ENCODE measurements at regions not wholly inside any gene's neighbourhood (a gene's known extent, or its start where the extent isn't known, plus 50 kb on each side); places are given as distances from the start of the nearest gene placed in this dataset.
A peak's percentile ranks its signal among the peaks of the same experiment; 100 is the strongest.
"Not testable (repeated sequence)": the region's sequence is repeated elsewhere in the genome, so short reads cannot be mapped to it uniquely, and the experiment has no call there.

GRCh38 chr1:221549815-221550214 lies 192.1 kb downstream of the DUSP10 start:
- Histone ChIP-seq H3K4me1 (ENCODE audit: control insufficient read depth, insufficient read depth, low read length) (no peaks in the 10 kb centered on the region), H3K27me3 (ENCODE audit: control insufficient read depth, insufficient read depth, low read length) (no peaks in the 10 kb centered on the region), H3K4me3 (ENCODE audit: low read length) (no peak overlapping the region), H3K9me3 (replicated peaks; ENCODE audit: control insufficient read depth, low read depth, low read length) (no peaks in the 10 kb centered on the region), H3K27ac (ENCODE audit: low read length) (no peak overlapping the region), H3K36me3 (ENCODE audit: control insufficient read depth, insufficient read depth, low read length) (no peaks in the 10 kb centered on the region)
- no peak for DNase-seq

- DNase-seq; H3K27me3 ChIP-seq (ENCODE audit: control insufficient read depth, insufficient read depth, low read length); H3K4me3 ChIP-seq (ENCODE audit: low read length); H3K4me1 ChIP-seq (ENCODE audit: control insufficient read depth, insufficient read depth, low read length); H3K36me3 ChIP-seq (ENCODE audit: control insufficient read depth, insufficient read depth, low read length); H3K9me3 ChIP-seq (replicated peaks; ENCODE audit: control insufficient read depth, low read depth, low read length); H3K27ac ChIP-seq (ENCODE audit: low read length): not testable (repeated sequence)
- 84% methylated on average over 5 of the region's 8 CpGs for WGBS (ENCODE audit: insufficient coverage)
Observed at GRCh38 chr1:221552792-221553191, 189.1 kb downstream of the DUSP10 start.

GRCh38 chr1:221555689-221556433 lies 186.0 kb downstream of the DUSP10 start:
- Histone ChIP-seq H3K4me3 (ENCODE audit: low read length) (no peak overlapping the region), H3K9me3 (replicated peaks; ENCODE audit: control insufficient read depth, low read depth, low read length) (no peaks in the 10 kb centered on the region), H3K4me1 (ENCODE audit: control insufficient read depth, insufficient read depth, low read length) (no peaks in the 10 kb centered on the region), H3K27me3 (ENCODE audit: control insufficient read depth, insufficient read depth, low read length) (peaks cover 2% of the 10 kb centered on the region), H3K36me3 (ENCODE audit: control insufficient read depth, insufficient read depth, low read length) (no peaks in the 10 kb centered on the region), H3K27ac (ENCODE audit: low read length) (no peak overlapping the region)
- WGBS (ENCODE audit: insufficient coverage): 62% methylated on average over 8 of the region's 10 CpGs
- DNase-seq: no peak

GRCh38 chr1:221556435-221556834 lies 185.5 kb downstream of the DUSP10 start:
- H3K9me3 ChIP-seq (replicated peaks; ENCODE audit: control insufficient read depth, low read depth, low read length): no peaks in the 10 kb centered on the region

GRCh38 chr1:221557013-221557412 lies 184.9 kb downstream of the DUSP10 start:
- no peak overlapping the region for H3K4me3 ChIP-seq (ENCODE audit: low read length)
- peaks cover 2% of the 10 kb centered on the region for H3K27me3 ChIP-seq (ENCODE audit: control insufficient read depth, insufficient read depth, low read length)
- H3K27ac ChIP-seq (ENCODE audit: low read length): no peak overlapping the region
- no peaks in the 10 kb centered on the region for H3K36me3 ChIP-seq (ENCODE audit: control insufficient read depth, insufficient read depth, low read length)
- H3K9me3 ChIP-seq (replicated peaks; ENCODE audit: control insufficient read depth, low read depth, low read length): no peaks in the 10 kb centered on the region
- DNase-seq: no peak
- no peaks in the 10 kb centered on the region for H3K4me1 ChIP-seq (ENCODE audit: control insufficient read depth, insufficient read depth, low read length)
- WGBS (ENCODE audit: insufficient coverage): no CpG with 5 or more reads among the region's 1 CpG

More at GRCh38 chr1:221556435-221556834, 185.5 kb downstream of the DUSP10 start:
- H3K27ac ChIP-seq (ENCODE audit: low read length): no peak overlapping the region
- peaks cover 2% of the 10 kb centered on the region for H3K27me3 ChIP-seq (ENCODE audit: control insufficient read depth, insufficient read depth, low read length)
- no peak overlapping the region for H3K4me3 ChIP-seq (ENCODE audit: low read length)
- H3K4me1 ChIP-seq (ENCODE audit: control insufficient read depth, insufficient read depth, low read length): no peaks in the 10 kb centered on the region
- DNase-seq: no peak
- no peaks in the 10 kb centered on the region for H3K36me3 ChIP-seq (ENCODE audit: control insufficient read depth, insufficient read depth, low read length)

GRCh38 chr1:221558396-221558795 lies 183.5 kb downstream of the DUSP10 start:
- peaks cover 2% of the 10 kb centered on the region for H3K27me3 ChIP-seq (ENCODE audit: control insufficient read depth, insufficient read depth, low read length)
- no CpG with 5 or more reads among the region's 2 CpGs for WGBS (ENCODE audit: insufficient coverage)

GRCh38 chr1:221559911-221560310 lies 182.0 kb downstream of the DUSP10 start:
- Histone ChIP-seq H3K9me3 (replicated peaks; ENCODE audit: control insufficient read depth, low read depth, low read length) (no peaks in the 10 kb centered on the region), H3K4me3 (ENCODE audit: low read length) (no peak overlapping the region), H3K36me3 (ENCODE audit: control insufficient read depth, insufficient read depth, low read length) (no peaks in the 10 kb centered on the region), H3K27ac (ENCODE audit: low read length) (no peak overlapping the region), H3K4me1 (ENCODE audit: control insufficient read depth, insufficient read depth, low read length) (peaks cover 1% of the 10 kb centered on the region), H3K27me3 (ENCODE audit: control insufficient read depth, insufficient read depth, low read length) (peaks cover 2% of the 10 kb centered on the region)
- no CpG with 5 or more reads among the region's 4 CpGs for WGBS (ENCODE audit: insufficient coverage)
- DNase-seq: no peak

More at GRCh38 chr1:221558396-221558795, 183.5 kb downstream of the DUSP10 start:
- Histone ChIP-seq H3K27ac (ENCODE audit: low read length) (no peak overlapping the region), H3K9me3 (replicated peaks; ENCODE audit: control insufficient read depth, low read depth, low read length) (no peaks in the 10 kb centered on the region), H3K4me3 (ENCODE audit: low read length) (no peak overlapping the region), H3K36me3 (ENCODE audit: control insufficient read depth, insufficient read depth, low read length) (no peaks in the 10 kb centered on the region), H3K4me1 (ENCODE audit: control insufficient read depth, insufficient read depth, low read length) (no peaks in the 10 kb centered on the region)
- DNase-seq: no peak

GRCh38 chr1:221562542-221563475 lies 179.1 kb downstream of the DUSP10 start:
- WGBS (ENCODE audit: insufficient coverage): 95% methylated on average over 6 of the region's 9 CpGs
- no peak for DNase-seq
- Histone ChIP-seq H3K27ac (ENCODE audit: low read length) (no peak overlapping the region), H3K4me3 (ENCODE audit: low read length) (no peak overlapping the region), H3K9me3 (replicated peaks; ENCODE audit: control insufficient read depth, low read depth, low read length) (no peaks in the 10 kb centered on the region), H3K36me3 (ENCODE audit: control insufficient read depth, insufficient read depth, low read length) (no peaks in the 10 kb centered on the region), H3K27me3 (ENCODE audit: control insufficient read depth, insufficient read depth, low read length) (no peaks in the 10 kb centered on the region), H3K4me1 (ENCODE audit: control insufficient read depth, insufficient read depth, low read length) (peaks cover 2% of the 10 kb centered on the region)

GRCh38 chr1:221563476-221563921 lies 178.4 kb downstream of the DUSP10 start:
- peaks cover 2% of the 10 kb centered on the region for H3K4me1 ChIP-seq (ENCODE audit: control insufficient read depth, insufficient read depth, low read length)
- DNase-seq: no peak
- no peaks in the 10 kb centered on the region for H3K9me3 ChIP-seq (replicated peaks; ENCODE audit: control insufficient read depth, low read depth, low read length)
- no peaks in the 10 kb centered on the region for H3K36me3 ChIP-seq (ENCODE audit: control insufficient read depth, insufficient read depth, low read length)
- H3K27me3 ChIP-seq (ENCODE audit: control insufficient read depth, insufficient read depth, low read length): no peaks in the 10 kb centered on the region
- 90% methylated on average over 24 of the region's 24 CpGs for WGBS (ENCODE audit: insufficient coverage)
- H3K27ac ChIP-seq (ENCODE audit: low read length): no peak overlapping the region
- H3K4me3 ChIP-seq (ENCODE audit: low read length): no peak overlapping the region

- H3K4me1 ChIP-seq (ENCODE audit: control insufficient read depth, insufficient read depth, low read length): peaks cover 2% of the 10 kb centered on the region
- peak overlapping the region; percentile 80 for H3K27ac ChIP-seq (ENCODE audit: low read length)
- H3K9me3 ChIP-seq (replicated peaks; ENCODE audit: control insufficient read depth, low read depth, low read length): no peaks in the 10 kb centered on the region
- DNase-seq: no peak
- H3K27me3 ChIP-seq (ENCODE audit: control insufficient read depth, insufficient read depth, low read length): no peaks in the 10 kb centered on the region
- WGBS (ENCODE audit: insufficient coverage): no CpG with 5 or more reads among the region's 2 CpGs
- no peak overlapping the region for H3K4me3 ChIP-seq (ENCODE audit: low read length)
- no peaks in the 10 kb centered on the region for H3K36me3 ChIP-seq (ENCODE audit: control insufficient read depth, insufficient read depth, low read length)
Observed at GRCh38 chr1:221564891-221565290, 177.0 kb downstream of the DUSP10 start.
